ENCODE measurements at regions not wholly inside any gene's neighbourhood (a gene's known extent, or its start where the extent isn't known, plus 50 kb on each side); places are given as distances from the start of the nearest gene placed in this dataset.

DNA sequence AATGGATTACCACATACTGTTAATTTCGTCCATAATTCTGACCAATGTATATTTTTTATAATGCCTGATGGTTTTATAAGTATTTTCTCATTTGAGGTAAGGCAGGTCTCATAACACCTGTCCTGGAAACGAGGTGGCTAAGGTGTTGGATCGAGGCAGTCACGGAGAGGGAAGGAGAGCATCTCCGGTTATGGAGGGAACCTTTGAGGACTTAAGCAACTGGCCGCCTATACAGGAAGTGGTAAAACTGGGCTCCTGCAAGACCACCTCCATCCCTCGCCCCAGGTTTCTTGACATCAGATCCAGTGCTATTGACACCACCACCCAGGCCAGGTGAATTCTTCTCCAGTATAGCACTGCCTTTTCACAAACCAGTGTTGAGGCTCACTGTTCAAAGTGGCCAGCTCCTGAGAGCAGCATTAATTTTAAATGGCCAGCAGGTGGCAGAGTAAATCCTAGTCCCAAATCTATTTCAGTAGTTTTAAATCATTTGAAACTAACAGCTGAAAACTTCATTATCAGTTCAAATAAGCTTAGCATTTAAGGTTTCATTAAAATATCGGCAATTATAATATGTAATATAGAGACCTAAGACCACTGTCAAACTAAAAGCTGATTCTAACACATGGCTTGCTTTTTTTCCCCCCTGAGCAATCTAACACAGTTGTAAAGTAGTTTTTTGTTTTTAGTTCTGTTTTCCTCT, 100.8 kb downstream of the PPM1A start:
- peak; percentile 53 for DNase-seq

GRCh38 chr14:60350366-60350720, 101.3 kb downstream of the PPM1A start:
- DNase-seq, result no peak

DNA sequence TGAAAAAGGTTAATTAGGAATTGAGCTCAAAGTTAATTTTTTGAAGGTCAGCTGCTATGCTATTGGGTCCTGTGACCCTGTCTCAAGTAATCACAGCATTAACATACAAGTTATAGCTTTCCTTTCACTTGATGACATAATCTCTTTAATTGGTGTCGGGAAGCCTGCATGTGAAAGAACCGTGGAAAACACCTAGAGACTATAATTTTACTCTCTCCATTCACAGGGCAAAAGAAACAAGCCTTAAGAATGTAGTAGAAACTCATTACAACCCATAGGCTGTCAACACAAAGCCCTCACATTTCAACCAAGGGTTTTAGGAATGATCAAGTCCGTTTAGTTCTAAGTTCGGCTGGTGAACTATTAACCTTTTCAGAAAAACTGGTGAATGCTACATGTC, 104.4 kb downstream of the PPM1A start:
- DNase-seq, result no peak

GRCh38 chr14:60355768-60356167, 106.7 kb downstream of the PPM1A start:
- DNase-seq, result no peak

- DNase-seq, result no peak
Measured at GRCh38 chr14:60356386-60356785, 107.4 kb downstream of the PPM1A start.

GRCh38 chr14:60356906-60357550, 108.0 kb downstream of the PPM1A start:
- DNase-seq, result no peak

GRCh38 chr14:60357551-60358149, 108.6 kb downstream of the PPM1A start:
- DNase-seq, result no peak

DNA sequence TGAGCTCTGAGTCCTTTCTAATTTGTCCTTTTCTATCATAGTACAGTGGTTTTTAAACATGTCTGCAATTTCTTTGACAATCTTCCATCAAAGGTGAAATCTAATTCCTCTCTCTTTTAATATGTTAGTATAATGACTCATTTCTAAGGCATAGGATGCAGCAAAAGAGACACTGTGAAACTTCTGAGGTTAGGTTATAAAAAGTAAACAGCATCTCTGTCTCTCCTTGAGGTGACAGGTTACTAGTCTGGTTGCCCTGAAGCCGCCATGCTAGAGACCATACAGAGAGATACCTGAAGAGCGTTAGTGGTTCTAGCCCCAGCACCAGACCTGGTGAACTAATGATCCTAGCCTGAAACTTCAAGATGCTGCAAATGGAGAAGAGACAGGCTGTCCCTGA, 114.3 kb downstream of the PPM1A start:
- no peak for DNase-seq

GRCh38 chr14:60363687-60364086, 114.7 kb downstream of the PPM1A start:
- DNase-seq, result no peak

DNA sequence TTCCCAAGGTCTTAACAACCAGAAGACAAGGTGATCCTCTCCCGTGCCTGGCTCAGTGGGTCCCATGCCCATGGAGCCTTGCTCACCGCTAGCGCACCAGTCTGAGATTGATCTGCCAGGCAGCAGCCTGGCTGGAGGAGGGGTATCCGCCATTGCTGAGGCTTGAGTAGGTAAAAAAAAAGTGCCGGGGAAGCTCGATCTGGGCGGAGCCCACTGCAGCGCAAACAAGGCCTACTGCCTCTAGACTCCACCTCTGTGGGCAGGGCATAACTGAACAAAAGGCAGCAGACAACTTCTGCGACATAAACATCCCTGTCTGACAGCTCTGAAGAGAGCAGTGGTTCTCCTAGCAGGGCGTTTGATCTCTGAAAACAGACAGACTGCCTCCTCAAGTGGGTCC, 104.0 kb downstream of the C14orf39 start:
- DNase-seq, result peak; percentile 58

Measured in NCI-H2227 treated with DMSO at 0.1 percent for 48 hours (cell line).